C4-2B (cell line): ENCODE measurements at regions not wholly inside any gene's neighbourhood (a gene's known extent, or its start where the extent isn't known, plus 50 kb on each side); places are given as distances from the start of the nearest gene placed in this dataset.

Experiments
- CTCF ChIP-seq: fragments of 450-650 bp; conservative IDR thresholded peaks from 2 replicates; pipeline ENCODE4 v1.5.1; 2017; ENCODE audit warnings: mild to moderate bottlenecking
- ZFX ChIP-seq: fragments of 450-650 bp; IDR thresholded peaks from 2 replicates; pipeline ENCODE4 v1.6.1; 2017

DNA sequence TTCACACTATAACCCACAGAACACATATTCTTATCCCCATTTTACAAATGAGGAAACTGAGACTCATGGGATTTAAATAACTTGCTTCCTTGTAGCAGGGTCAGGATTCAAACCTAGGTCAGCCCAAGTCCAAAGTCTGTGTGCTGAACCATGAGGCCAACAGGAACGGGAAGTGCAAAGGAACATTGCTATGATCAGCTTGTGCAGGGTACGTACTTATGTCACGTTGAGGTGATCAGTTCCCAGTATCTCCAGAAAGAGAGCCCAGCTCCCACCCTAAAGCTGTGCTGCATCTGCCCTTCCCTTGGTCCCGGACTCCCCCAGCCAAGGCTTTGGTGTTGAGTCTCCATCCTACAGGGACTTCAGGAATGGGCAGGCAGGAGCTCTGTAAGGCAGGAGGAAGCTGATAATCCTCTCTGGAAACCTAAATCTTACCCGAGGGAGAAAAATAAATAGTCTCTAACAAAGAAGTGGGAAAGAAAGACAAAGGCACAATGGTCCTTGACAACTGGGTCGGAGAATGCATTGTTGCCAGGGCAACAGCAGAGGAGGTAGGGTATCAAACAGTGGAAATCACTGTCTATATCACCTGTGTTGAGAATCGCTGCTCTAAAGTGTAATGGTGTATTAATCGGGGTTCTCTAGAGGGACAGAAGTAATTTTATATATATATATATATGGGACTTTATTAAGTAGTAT is 82.5 kb upstream of the FICD start:
- TF ChIP-seq CTCF (no peak), ZFX (no peak)
